Stomach (tissue), 4 donors: ENCODE measurements at regions not wholly inside any gene's neighbourhood (a gene's known extent, or its start where the extent isn't known, plus 50 kb on each side); places are given as distances from the start of the nearest gene placed in this dataset.

ENCODE experiments used
- CTCF ChIP-seq, 7 experiments: fragments of 450-650 bp in 4 of 7; fragments of 200-600 bp in 3 of 7; sonication (generic) in 3 of 7; IDR thresholded peaks; one replicate each; pipeline ENCODE4 v1.5.1; 2016 to 2019; ENCODE audit warnings: antibody characterized with exemption in 7 of 7, control low read depth in 2 of 7, mild to moderate bottlenecking in 1 of 7
- POLR2A ChIP-seq, 4 donors: fragments of 450-650 bp; IDR thresholded peaks; one replicate each; pipeline ENCODE4 v1.6.1; 2016; ENCODE audit warnings: antibody characterized with exemption in 4 of 4, control low read depth in 2 of 4, mild to moderate bottlenecking in 1 of 4, moderate library complexity in 1 of 4

DNA sequence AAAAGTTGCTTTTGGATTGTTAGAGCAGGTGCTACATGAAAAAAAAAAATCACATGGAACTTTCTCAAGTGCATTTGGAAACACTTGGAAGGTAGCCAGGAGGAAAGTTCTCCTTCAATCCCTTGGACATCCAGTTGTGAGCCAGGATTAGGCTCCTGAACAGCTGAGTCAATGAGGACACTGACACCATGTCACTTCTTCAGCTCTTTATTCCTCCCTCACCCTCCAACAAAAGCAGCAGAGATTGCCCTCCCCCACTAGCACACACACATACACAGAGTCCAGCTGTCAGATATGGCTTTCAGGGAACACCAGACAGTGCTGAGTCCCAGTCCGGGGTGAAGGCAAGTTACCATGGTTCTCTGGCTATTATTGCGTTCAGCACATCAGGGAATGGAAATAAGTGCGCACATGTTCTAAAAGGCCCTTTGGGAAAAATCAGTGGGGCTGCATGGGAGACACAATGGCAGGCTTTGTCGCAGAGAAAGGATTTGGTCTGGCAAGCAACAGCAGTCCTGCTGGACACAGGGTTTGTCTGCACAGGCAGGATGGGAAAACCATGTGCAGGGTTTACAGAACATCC lies 124.7 kb upstream of the MARCKS start:
- no peak for TF ChIP-seq POLR2A (IDR thresholded peaks at IDR 0.05)
- TF ChIP-seq CTCF (IDR thresholded peaks at IDR 0.05) = peak in 1 of 7 experiments; percentile 8
